ENCODE measurements at regions not wholly inside any gene's neighbourhood (a gene's known extent, or its start where the extent isn't known, plus 50 kb on each side); places are given as distances from the start of the nearest gene placed in this dataset.
"Not testable (repeated sequence)": the region's sequence is repeated elsewhere in the genome, so short reads cannot be mapped to it uniquely, and the experiment has no call there.

GRCh38 chr2:116264872-116265271 is 1549.6 kb upstream of the DDX18 start:
- no peak for DNase-seq (ENCODE audit: low read depth)
- TF ChIP-seq, protein P1, sequence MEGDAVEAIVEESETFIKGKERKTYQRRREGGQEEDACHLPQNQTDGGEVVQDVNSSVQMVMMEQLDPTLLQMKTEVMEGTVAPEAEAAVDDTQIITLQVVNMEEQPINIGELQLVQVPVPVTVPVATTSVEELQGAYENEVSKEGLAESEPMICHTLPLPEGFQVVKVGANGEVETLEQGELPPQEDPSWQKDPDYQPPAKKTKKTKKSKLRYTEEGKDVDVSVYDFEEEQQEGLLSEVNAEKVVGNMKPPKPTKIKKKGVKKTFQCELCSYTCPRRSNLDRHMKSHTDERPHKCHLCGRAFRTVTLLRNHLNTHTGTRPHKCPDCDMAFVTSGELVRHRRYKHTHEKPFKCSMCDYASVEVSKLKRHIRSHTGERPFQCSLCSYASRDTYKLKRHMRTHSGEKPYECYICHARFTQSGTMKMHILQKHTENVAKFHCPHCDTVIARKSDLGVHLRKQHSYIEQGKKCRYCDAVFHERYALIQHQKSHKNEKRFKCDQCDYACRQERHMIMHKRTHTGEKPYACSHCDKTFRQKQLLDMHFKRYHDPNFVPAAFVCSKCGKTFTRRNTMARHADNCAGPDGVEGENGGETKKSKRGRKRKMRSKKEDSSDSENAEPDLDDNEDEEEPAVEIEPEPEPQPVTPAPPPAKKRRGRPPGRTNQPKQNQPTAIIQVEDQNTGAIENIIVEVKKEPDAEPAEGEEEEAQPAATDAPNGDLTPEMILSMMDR (IDR thresholded peaks at IDR 0.05; ENCODE audit: low read length, missing control alignments) = no peak
- no peak overlapping the region for H3K4me3 ChIP-seq (replicated peaks; ENCODE audit: low read depth, low read length)

DNA sequence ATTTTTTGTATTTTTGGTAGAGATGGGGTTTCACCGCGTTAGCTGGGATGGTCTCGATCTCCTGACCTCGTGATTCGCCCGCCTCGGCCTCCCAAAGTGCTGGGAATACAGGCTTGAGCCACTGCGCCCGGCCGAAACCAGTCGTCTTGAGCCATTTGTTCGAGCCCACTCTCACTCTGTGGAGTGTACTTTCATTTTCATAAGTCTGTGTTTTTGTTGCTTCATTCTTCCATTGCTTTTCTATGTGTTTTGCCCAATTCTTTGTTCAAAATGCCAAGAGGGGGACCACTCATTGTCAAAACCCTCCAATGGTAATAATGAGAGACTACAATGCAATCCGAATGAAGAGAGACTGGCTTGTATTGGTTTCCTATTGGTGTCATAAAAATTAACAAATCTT is 1545.5 kb upstream of the DDX18 start:
- TF ChIP-seq, protein P1 (IDR thresholded peaks at IDR 0.05; ENCODE audit: low read length, missing control alignments) = no peak
- DNase-seq (ENCODE audit: low read depth) = no peak

GRCh38 chr2:116304328-116304727 is 1510.2 kb upstream of the DDX18 start:
- DNase-seq (ENCODE audit: low read depth) = no peak
- H3K4me3 ChIP-seq (replicated peaks; ENCODE audit: low read depth, low read length) = no peak overlapping the region
- TF ChIP-seq, protein P1 (IDR thresholded peaks at IDR 0.05; ENCODE audit: low read length, missing control alignments) = no peak

More for the DNA sequence above, 1545.5 kb upstream of the DDX18 start:
- H3K4me3 ChIP-seq (replicated peaks; ENCODE audit: low read depth, low read length) = no peak overlapping the region

DNA sequence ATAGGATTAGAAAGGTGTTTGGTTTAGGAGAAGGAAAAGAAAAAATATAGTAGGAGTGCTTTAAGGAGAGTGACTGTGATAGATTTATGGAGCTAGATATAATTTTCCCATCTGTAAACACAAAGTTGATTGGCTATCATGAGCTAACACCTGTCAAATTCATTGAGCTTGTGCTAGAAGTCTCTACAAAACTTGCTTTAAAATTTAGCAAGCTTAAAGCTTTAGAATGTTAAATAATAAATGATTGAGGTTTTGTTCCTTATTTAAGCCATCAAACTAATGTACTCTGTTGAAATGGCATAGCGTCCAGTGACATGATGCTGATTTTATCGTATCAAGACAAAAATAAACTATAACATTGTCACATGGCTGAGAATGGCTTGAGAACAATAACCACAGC is 1497.4 kb upstream of the DDX18 start:
- H3K4me3 ChIP-seq (replicated peaks; ENCODE audit: low read depth, low read length) = no peak overlapping the region
- TF ChIP-seq, protein P1 (IDR thresholded peaks at IDR 0.05; ENCODE audit: low read length, missing control alignments) = no peak
- no peak for DNase-seq (ENCODE audit: low read depth)

GRCh38 chr2:116318551-116318950 is 1495.9 kb upstream of the DDX18 start:
- H3K4me3 ChIP-seq (replicated peaks; ENCODE audit: low read depth, low read length); DNase-seq (ENCODE audit: low read depth): not testable (repeated sequence)

- TF ChIP-seq, protein P1 (IDR thresholded peaks at IDR 0.05; ENCODE audit: low read length, missing control alignments) = no peak
- H3K4me3 ChIP-seq (replicated peaks; ENCODE audit: low read depth, low read length) = no peak overlapping the region
- DNase-seq (ENCODE audit: low read depth) = no peak
Observed at GRCh38 chr2:116319001-116319400, 1495.5 kb upstream of the DDX18 start.

- TF ChIP-seq, protein P1 (IDR thresholded peaks at IDR 0.05; ENCODE audit: low read length, missing control alignments) = no peak
- no peak overlapping the region for H3K4me3 ChIP-seq (replicated peaks; ENCODE audit: low read depth, low read length)
Observed at GRCh38 chr2:116319935-116320334, 1494.6 kb upstream of the DDX18 start.

More at GRCh38 chr2:116319935-116320334, 1494.6 kb upstream of the DDX18 start:
- DNase-seq (ENCODE audit: low read depth) = no peak

Data from fibroblast of pulmonary artery (primary cell).